Posterior vena cava (tissue), 2 donors: ENCODE measurements at regions not wholly inside any gene's neighbourhood (a gene's known extent, or its start where the extent isn't known, plus 50 kb on each side); places are given as distances from the start of the nearest gene placed in this dataset.
"Not testable (repeated sequence)": the region's sequence is repeated elsewhere in the genome, so short reads cannot be mapped to it uniquely, and the experiment has no call there.

Source experiments
- DNase-seq: peaks from one replicate; pipeline ENCODE4 v3.0.0-alpha.2; 2020; ENCODE audit warnings: low spot score
- intact Hi-C, 2 donors: fragments of 100-400 bp; cut with DNase I; formaldehyde crosslinking; loops; one replicate each; pipeline versions ENCODE4 v1.14.1 to v1.14.2; 2022 to 2023
- donor health status: DM: yes; HTN: yes; CAD: no.
- donor health status: DM: yes; HTN: yes; CAD: no.

GRCh38 chr2:87569689-87570397 lies 178.0 kb upstream of the PLGLB2 start:
- DNase-seq, intact Hi-C loops: not testable (repeated sequence)

GRCh38 chr2:87571889-87572465 lies 175.9 kb upstream of the PLGLB2 start:
- intact Hi-C loops, DNase-seq: not testable (repeated sequence)

GRCh38 chr2:87572906-87573305 lies 175.0 kb upstream of the PLGLB2 start:
- DNase-seq, intact Hi-C loops: not testable (repeated sequence)

DNA sequence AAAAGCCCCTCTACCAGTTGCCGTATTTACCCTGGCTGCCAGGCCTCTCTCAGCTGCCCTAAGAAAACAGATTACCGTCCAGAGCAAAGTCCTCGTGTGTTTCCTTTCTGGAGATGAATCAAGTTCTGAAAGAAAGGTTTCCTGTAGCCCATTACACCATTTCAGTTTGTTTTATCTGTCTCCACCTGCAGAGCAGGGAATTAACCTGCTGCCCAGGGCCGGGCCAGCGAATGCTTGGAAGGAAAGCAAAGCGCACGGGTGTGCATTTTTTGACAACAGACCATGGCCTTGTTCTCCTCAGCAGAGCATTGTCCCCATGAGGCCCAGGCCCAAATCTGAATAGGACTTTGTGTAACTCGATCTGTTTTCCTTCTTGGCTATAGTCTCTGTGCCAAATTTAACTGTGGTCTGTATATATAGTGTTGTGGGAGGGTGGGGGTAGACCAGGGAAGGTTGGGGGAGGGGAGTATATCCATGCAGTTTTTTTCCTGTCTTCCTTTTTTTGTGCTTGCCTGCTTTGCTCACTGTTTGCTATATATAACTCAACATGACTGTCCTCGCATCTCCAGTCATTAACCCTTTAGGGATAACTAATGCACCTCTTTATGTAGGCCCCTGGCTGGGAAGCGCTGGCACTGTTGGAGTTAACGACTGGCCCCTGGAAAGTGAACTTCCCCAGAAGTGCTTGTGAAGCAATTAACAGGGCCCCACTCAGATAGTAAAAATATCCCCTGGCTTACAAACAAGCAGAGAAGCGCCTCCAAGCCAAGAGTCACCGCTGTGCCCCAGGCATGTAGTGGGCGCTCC lies 174.3 kb upstream of the PLGLB2 start:
- intact Hi-C loops, DNase-seq: not testable (repeated sequence)

- intact Hi-C loops, DNase-seq: not testable (repeated sequence)
Measured at GRCh38 chr2:87574193-87575119, 173.4 kb upstream of the PLGLB2 start.

GRCh38 chr2:87575138-87575537 lies 172.7 kb upstream of the PLGLB2 start:
- DNase-seq, intact Hi-C loops: not testable (repeated sequence)

GRCh38 chr2:87577358-87577757 lies 170.5 kb upstream of the PLGLB2 start:
- intact Hi-C loops, DNase-seq: not testable (repeated sequence)

DNA sequence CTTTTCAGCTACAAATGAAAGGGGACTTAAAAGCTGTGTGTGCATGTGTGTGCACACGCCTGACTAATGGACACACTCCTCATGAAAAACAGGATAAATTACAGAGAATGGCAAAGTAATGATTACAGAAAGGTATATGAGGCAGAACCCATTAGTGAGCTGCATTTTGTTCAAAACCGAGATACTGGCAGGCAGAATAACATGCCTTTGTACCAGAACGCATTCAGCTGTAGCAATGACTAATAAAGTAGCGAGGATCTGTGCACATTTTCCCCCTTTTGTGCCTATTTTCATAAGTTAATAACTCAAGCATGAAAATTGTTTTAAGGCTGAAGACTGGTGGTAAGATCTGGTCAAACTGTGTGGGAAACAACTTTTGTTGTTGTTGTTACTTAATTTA lies 165.7 kb upstream of the PLGLB2 start:
- intact Hi-C loops, DNase-seq: not testable (repeated sequence)

DNA sequence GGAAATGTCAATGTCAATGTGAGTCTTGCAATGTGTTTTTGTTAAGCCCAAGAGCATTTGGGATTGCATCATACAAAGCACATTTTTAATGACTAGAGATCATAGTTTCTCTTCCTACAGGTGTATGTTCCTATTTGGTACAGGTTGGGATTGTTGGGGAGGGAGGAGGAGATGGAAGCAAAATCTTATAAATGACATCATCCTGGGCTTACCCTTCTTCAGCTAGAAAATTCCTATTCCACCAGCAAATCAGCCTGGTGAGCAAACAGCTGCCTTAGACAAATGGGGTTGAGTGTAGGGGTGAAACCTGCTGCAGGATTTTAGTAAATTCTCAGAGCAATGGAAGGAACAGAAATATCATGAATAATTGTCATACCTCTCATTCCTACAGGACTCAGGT lies 165.3 kb upstream of the PLGLB2 start:
- intact Hi-C loops, DNase-seq: not testable (repeated sequence)

GRCh38 chr2:87583370-87583769 lies 164.5 kb upstream of the PLGLB2 start:
- DNase-seq, intact Hi-C loops: not testable (repeated sequence)

- DNase-seq, intact Hi-C loops: not testable (repeated sequence)
Measured at GRCh38 chr2:87583803-87584202, 164.1 kb upstream of the PLGLB2 start.

DNA sequence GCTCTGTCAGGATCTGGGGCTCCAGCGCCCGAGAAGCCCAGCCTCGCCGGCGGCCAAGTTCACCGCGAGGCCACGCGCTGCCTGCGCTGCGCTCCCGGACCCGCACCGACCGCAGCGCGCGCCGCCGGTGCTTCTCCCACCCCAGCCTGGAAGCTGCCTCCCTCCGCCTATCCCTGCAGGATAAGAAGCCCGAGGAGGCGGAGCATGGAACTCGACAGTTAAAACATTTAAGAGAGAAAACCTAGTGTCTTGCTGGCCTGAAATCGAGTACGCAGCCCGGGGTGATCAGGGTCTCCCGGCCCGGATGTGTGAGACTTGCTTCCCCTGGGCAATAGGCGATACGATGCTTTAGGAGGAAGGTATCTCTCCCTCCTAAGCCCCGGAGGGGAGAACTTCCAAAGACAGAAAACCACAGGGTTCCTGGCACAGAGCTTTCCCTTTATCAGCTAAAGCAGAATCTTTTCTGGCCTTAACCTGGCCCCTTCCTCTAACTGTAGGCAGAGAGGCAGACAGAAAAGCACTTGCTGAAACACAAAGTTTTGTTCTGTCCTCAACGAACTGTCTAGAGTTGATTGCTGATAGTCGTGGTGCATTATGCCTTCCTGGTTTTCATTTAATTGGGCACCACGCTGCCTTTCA lies 163.5 kb upstream of the PLGLB2 start:
- DNase-seq, intact Hi-C loops: not testable (repeated sequence)

DNA sequence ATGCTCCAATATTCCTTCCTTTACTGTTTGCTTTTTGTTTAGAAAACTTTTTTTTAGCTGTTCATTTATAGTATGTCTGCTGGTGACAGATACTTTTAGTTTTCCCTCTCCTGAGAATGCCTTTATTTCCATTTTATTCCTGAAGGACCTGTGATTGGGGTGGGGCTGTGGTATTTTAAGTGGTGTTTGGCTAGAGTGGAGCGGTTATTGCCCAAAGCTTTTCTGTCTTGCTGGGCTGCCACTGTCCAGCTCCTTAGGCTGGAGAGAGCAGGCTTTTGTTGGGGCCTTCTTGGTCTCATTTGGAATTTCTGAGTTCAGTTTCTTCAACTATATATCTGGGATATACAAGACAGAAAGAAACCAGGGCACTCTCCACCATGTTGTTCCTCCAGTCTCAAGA lies 160.0 kb upstream of the PLGLB2 start:
- DNase-seq, intact Hi-C loops: not testable (repeated sequence)

GRCh38 chr2:87592974-87593373 lies 154.9 kb upstream of the PLGLB2 start:
- intact Hi-C loops, DNase-seq: not testable (repeated sequence)

DNA sequence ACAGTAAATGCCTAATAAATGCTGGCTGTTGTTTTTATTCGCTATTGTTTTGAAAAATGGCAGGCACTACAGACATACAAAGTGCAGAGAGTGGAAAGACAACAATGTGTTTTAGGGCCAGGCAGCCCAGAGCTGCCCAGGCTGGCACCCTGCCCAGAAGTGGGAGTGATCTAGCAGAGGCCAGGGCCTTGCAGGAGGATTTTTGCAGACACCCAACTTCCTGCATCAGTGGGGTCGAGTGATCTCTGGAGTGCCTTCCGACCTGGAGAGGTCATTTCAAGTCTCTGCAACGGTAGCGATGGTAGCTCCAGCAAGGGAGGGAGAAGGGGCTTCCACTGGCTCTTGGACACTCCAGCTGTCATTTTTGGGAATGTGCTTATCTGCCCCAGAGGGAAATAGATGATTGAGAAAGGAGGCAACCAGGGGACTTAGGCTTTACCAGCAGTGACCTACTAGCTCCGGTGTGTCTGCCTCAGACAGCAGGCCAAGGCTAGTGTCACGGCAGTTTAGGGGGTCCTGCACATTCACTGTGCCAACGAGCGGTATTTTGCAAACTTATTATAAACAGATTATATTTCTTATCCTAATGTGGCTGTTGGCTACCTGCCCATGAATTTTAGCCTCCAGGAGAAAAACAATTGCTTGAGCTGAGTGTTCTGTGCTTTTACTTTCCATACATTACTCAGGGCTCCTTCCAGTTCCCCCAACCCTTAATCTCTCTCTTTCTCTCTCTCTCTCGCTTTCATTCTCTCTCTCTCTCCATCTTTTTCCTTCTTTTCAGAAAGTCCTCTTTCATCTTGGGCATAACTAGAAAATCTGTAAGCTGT lies 153.9 kb upstream of the PLGLB2 start:
- peak; percentile 94 for DNase-seq
- intact Hi-C loops, result not testable (repeated sequence)

- DNase-seq, intact Hi-C loops: not testable (repeated sequence)
Measured at GRCh38 chr2:87594611-87594992, 153.3 kb upstream of the PLGLB2 start.

DNA sequence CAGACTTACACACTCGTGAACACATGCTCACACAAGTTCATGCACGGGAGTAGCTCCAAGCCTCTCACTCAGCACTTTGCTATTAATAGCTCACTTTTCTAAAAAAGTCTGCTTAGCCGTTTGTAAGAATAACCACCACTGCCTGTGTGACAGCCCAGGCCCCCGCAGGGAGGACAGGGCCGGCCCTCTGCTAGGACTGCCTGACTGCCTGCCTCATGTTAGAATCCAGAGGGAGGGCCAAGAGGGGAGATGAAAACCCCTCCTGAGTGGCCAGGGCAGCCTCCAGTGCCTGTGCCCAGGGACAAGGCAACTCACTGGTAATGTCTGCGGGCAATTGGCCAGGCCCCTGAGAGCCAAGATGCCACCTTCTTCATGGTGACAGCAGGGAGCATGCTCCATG lies 152.9 kb upstream of the PLGLB2 start:
- intact Hi-C loops, DNase-seq: not testable (repeated sequence)

GRCh38 chr2:87600961-87601360 lies 146.9 kb upstream of the PLGLB2 start:
- DNase-seq, intact Hi-C loops: not testable (repeated sequence)
